ENCODE measurements at regions not wholly inside any gene's neighbourhood (a gene's known extent, or its start where the extent isn't known, plus 50 kb on each side); places are given as distances from the start of the nearest gene placed in this dataset.

DNA sequence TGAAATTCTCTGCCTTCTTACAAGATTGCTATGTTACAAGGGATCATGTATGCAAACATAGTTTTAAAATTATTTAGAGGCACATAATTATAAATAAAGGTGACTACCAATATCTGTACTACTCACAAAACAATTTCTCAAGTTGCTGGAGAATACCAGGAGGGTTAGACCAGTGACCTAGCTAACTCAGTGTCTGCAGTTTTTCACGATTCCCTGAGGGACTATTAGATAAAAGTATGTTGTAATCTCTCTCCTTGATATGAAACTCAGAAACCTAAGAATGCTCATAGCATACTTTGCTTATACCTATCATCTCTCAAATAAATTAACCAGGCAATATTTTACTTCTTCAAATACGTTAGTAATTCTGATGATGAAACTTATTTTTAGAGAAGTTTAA is 534.0 kb upstream of the ANKRD30A start:
- Histone ChIP-seq H3K4me3 (ENCODE audit: low read length) (no peak overlapping the region), H3K9ac (ENCODE audit: low read length) (no peak overlapping the region)
- DNase-seq (ENCODE audit: low read depth): peak; percentile 36

DNA sequence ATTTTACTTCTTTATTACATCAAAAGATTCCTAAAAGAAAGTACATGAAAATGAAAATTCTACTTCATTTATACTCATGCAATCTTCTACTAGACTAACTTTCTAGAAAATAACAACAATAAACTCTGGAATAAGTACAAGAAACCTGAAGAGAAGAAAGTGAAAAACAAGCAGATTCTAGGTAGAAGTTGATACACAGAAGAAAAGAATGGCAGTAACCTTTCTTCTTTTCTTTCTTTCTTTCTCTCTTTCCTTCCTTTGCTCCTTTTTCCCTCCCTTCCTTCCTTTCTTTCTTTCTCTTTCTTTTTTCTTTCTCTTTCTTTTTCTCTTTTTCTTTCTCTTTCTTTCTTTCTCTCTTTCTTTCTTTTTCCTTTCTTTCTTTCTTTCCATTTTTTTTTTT is 541.7 kb upstream of the ANKRD30A start:
- DNase-seq (ENCODE audit: low read depth): no peak
- Histone ChIP-seq H3K9ac (ENCODE audit: low read length) (no peak overlapping the region), H3K4me1 (ENCODE audit: control insufficient read depth, insufficient read depth, low read length) (no peaks in the 10 kb centered on the region), H3K9me3 (ENCODE audit: control insufficient read depth, low read length) (no peaks in the 10 kb centered on the region), H3K4me3 (ENCODE audit: low read length) (no peak overlapping the region), H3K27me3 (replicated peaks; ENCODE audit: control insufficient read depth, insufficient read depth, low read length) (no peaks in the 10 kb centered on the region), H3K36me3 (ENCODE audit: control insufficient read depth, insufficient read depth, low read length, severe bottlenecking) (no peaks in the 10 kb centered on the region)

More for the DNA sequence above, 534.0 kb upstream of the ANKRD30A start:
- peaks cover 11% of the 10 kb centered on the region for H3K4me1 ChIP-seq (ENCODE audit: control insufficient read depth, insufficient read depth, low read length)
- H3K9me3 ChIP-seq (ENCODE audit: control insufficient read depth, low read length): no peaks in the 10 kb centered on the region
- H3K36me3 ChIP-seq (ENCODE audit: control insufficient read depth, insufficient read depth, low read length, severe bottlenecking): no peaks in the 10 kb centered on the region
- H3K27me3 ChIP-seq (replicated peaks; ENCODE audit: control insufficient read depth, insufficient read depth, low read length): no peaks in the 10 kb centered on the region

GRCh38 chr10:36581237-36581636 is 544.2 kb upstream of the ANKRD30A start:
- Histone ChIP-seq H3K4me3 (ENCODE audit: low read length) (no peak overlapping the region), H3K9me3 (ENCODE audit: control insufficient read depth, low read length) (no peaks in the 10 kb centered on the region), H3K36me3 (ENCODE audit: control insufficient read depth, insufficient read depth, low read length, severe bottlenecking) (no peaks in the 10 kb centered on the region), H3K27me3 (replicated peaks; ENCODE audit: control insufficient read depth, insufficient read depth, low read length) (no peaks in the 10 kb centered on the region), H3K4me1 (ENCODE audit: control insufficient read depth, insufficient read depth, low read length) (no peaks in the 10 kb centered on the region), H3K9ac (ENCODE audit: low read length) (no peak overlapping the region)
- no peak for DNase-seq (ENCODE audit: low read depth)

- Histone ChIP-seq H3K36me3 (ENCODE audit: control insufficient read depth, insufficient read depth, low read length, severe bottlenecking) (no peaks in the 10 kb centered on the region), H3K4me3 (ENCODE audit: low read length) (no peak overlapping the region), H3K27me3 (replicated peaks; ENCODE audit: control insufficient read depth, insufficient read depth, low read length) (no peaks in the 10 kb centered on the region), H3K9ac (ENCODE audit: low read length) (no peak overlapping the region), H3K4me1 (ENCODE audit: control insufficient read depth, insufficient read depth, low read length) (peaks cover 10% of the 10 kb centered on the region), H3K9me3 (ENCODE audit: control insufficient read depth, low read length) (no peaks in the 10 kb centered on the region)
- peak; percentile 28 for DNase-seq (ENCODE audit: low read depth)
Observed at GRCh38 chr10:36578306-36578705, 547.1 kb upstream of the ANKRD30A start.

GRCh38 chr10:36577126-36577525 is 548.3 kb upstream of the ANKRD30A start:
- H3K9me3 ChIP-seq (ENCODE audit: control insufficient read depth, low read length): no peaks in the 10 kb centered on the region
- no peak for DNase-seq (ENCODE audit: low read depth)

DNA sequence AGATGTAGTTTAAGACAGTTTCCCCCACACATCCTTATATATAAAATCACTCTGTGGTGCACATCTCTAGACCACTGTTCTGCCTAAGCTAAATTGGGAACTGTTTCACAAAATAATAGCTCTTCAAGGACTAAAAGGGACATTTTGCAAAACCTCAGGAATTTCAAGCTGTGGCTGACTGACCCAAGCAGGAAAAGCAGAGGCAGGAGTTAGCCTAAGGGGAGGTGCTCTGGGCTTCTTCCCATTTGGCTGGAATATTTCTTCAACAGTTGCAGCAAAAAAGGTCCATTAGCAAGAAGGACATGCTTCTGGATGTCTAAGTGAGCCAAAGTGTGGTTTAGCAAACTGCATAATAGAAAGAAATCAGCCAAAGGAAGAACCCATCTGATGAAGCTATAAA is 551.2 kb upstream of the ANKRD30A start:
- Histone ChIP-seq H3K4me1 (ENCODE audit: control insufficient read depth, insufficient read depth, low read length) (peaks cover 10% of the 10 kb centered on the region), H3K27me3 (replicated peaks; ENCODE audit: control insufficient read depth, insufficient read depth, low read length) (no peaks in the 10 kb centered on the region), H3K9ac (ENCODE audit: low read length) (no peak overlapping the region), H3K4me3 (ENCODE audit: low read length) (no peak overlapping the region), H3K9me3 (ENCODE audit: control insufficient read depth, low read length) (no peaks in the 10 kb centered on the region), H3K36me3 (ENCODE audit: control insufficient read depth, insufficient read depth, low read length, severe bottlenecking) (no peaks in the 10 kb centered on the region)
- DNase-seq (ENCODE audit: low read depth): peak; percentile 38

More at GRCh38 chr10:36577126-36577525, 548.3 kb upstream of the ANKRD30A start:
- Histone ChIP-seq H3K9ac (ENCODE audit: low read length) (no peak overlapping the region), H3K36me3 (ENCODE audit: control insufficient read depth, insufficient read depth, low read length, severe bottlenecking) (no peaks in the 10 kb centered on the region), H3K4me1 (ENCODE audit: control insufficient read depth, insufficient read depth, low read length) (peaks cover 10% of the 10 kb centered on the region), H3K4me3 (ENCODE audit: low read length) (no peak overlapping the region), H3K27me3 (replicated peaks; ENCODE audit: control insufficient read depth, insufficient read depth, low read length) (no peaks in the 10 kb centered on the region)

- peaks cover 10% of the 10 kb centered on the region for H3K4me1 ChIP-seq (ENCODE audit: control insufficient read depth, insufficient read depth, low read length)
- no peaks in the 10 kb centered on the region for H3K36me3 ChIP-seq (ENCODE audit: control insufficient read depth, insufficient read depth, low read length, severe bottlenecking)
- DNase-seq (ENCODE audit: low read depth): no peak
- H3K9me3 ChIP-seq (ENCODE audit: control insufficient read depth, low read length): no peaks in the 10 kb centered on the region
- no peaks in the 10 kb centered on the region for H3K27me3 ChIP-seq (replicated peaks; ENCODE audit: control insufficient read depth, insufficient read depth, low read length)
- no peak overlapping the region for H3K4me3 ChIP-seq (ENCODE audit: low read length)
- no peak overlapping the region for H3K9ac ChIP-seq (ENCODE audit: low read length)
Observed at GRCh38 chr10:36573246-36573645, 552.2 kb upstream of the ANKRD30A start.

DNA sequence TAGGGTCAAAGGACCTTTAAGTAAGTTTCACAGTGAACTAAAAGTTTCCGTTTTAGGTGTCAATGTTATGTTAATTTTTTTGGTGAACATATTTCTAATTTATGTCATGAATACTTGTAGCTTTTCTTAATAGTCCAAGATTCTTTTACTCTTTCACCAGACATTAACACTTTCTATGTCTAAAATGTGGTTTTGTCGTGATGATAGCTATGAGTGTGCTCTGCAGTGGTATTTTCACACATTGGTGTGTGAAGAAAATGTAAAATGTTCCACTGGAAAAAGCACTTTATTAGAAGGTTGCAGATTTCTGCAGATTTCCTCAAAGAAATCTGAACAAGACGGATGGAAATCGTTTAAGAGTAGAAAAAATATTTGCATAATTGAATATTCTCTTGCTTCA is 561.0 kb upstream of the ANKRD30A start:
- no peaks in the 10 kb centered on the region for H3K9me3 ChIP-seq (ENCODE audit: control insufficient read depth, low read length)
- H3K9ac ChIP-seq (ENCODE audit: low read length): no peak overlapping the region
- H3K36me3 ChIP-seq (ENCODE audit: control insufficient read depth, insufficient read depth, low read length, severe bottlenecking): no peaks in the 10 kb centered on the region
- H3K4me1 ChIP-seq (ENCODE audit: control insufficient read depth, insufficient read depth, low read length): peaks cover 16% of the 10 kb centered on the region
- no peaks in the 10 kb centered on the region for H3K27me3 ChIP-seq (replicated peaks; ENCODE audit: control insufficient read depth, insufficient read depth, low read length)
- DNase-seq (ENCODE audit: low read depth): no peak
- no peak overlapping the region for H3K4me3 ChIP-seq (ENCODE audit: low read length)

- Histone ChIP-seq H3K4me1 (ENCODE audit: control insufficient read depth, insufficient read depth, low read length) (peaks cover 23% of the 10 kb centered on the region), H3K9me3 (ENCODE audit: control insufficient read depth, low read length) (no peaks in the 10 kb centered on the region), H3K27me3 (replicated peaks; ENCODE audit: control insufficient read depth, insufficient read depth, low read length) (no peaks in the 10 kb centered on the region), H3K4me3 (ENCODE audit: low read length) (peak overlapping the region; percentile 30), H3K36me3 (ENCODE audit: control insufficient read depth, insufficient read depth, low read length, severe bottlenecking) (no peaks in the 10 kb centered on the region), H3K9ac (ENCODE audit: low read length) (peak overlapping the region; percentile 10)
- peak; percentile 66 for DNase-seq (ENCODE audit: low read depth)
Observed at GRCh38 chr10:36559412-36560400, 565.7 kb upstream of the ANKRD30A start.

DNA sequence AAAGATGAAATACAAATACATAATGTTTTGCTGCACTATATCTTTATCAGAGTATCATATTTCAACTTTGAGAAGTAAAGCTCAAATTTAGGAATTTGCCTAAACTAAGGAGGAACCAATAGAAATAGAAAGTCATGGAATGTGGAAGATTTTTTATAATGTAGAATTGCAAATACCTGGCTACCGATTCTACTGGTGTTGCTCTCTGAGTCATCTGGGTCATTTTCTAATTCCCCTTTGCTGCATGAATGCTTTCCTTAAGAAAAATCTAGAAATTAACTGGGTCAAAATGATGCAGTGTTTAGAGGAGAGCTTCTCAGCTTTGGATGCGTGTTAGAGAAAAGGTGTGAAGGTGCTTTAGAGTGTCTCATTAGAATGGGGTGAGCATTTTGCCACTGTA is 568.9 kb upstream of the ANKRD30A start:
- Histone ChIP-seq H3K9ac (ENCODE audit: low read length) (no peak overlapping the region), H3K27me3 (replicated peaks; ENCODE audit: control insufficient read depth, insufficient read depth, low read length) (no peaks in the 10 kb centered on the region), H3K4me1 (ENCODE audit: control insufficient read depth, insufficient read depth, low read length) (peaks cover 23% of the 10 kb centered on the region), H3K36me3 (ENCODE audit: control insufficient read depth, insufficient read depth, low read length, severe bottlenecking) (no peaks in the 10 kb centered on the region), H3K4me3 (ENCODE audit: low read length) (no peak overlapping the region), H3K9me3 (ENCODE audit: control insufficient read depth, low read length) (no peaks in the 10 kb centered on the region)
- no peak for DNase-seq (ENCODE audit: low read depth)

GRCh38 chr10:36555036-36555435 is 570.4 kb upstream of the ANKRD30A start:
- H3K27me3 ChIP-seq (replicated peaks; ENCODE audit: control insufficient read depth, insufficient read depth, low read length): no peaks in the 10 kb centered on the region
- H3K9me3 ChIP-seq (ENCODE audit: control insufficient read depth, low read length): no peaks in the 10 kb centered on the region
- no peak overlapping the region for H3K4me3 ChIP-seq (ENCODE audit: low read length)
- DNase-seq (ENCODE audit: low read depth): no peak
- H3K36me3 ChIP-seq (ENCODE audit: control insufficient read depth, insufficient read depth, low read length, severe bottlenecking): no peaks in the 10 kb centered on the region
- H3K4me1 ChIP-seq (ENCODE audit: control insufficient read depth, insufficient read depth, low read length): peaks cover 12% of the 10 kb centered on the region
- H3K9ac ChIP-seq (ENCODE audit: low read length): no peak overlapping the region

Measured in adipocyte (in vitro differentiated cells).